Gastroesophageal sphincter (tissue), 4 donors: ENCODE measurements at regions not wholly inside any gene's neighbourhood (a gene's known extent, or its start where the extent isn't known, plus 50 kb on each side); places are given as distances from the start of the nearest gene placed in this dataset.
"Not testable (repeated sequence)": the region's sequence is repeated elsewhere in the genome, so short reads cannot be mapped to it uniquely, and the experiment has no call there.

Experiments
- ATAC-seq: fragments of 150-250 bp; one replicate; pipeline ENCODE4 v1.9.1; 2016; ENCODE audit warnings: mild to moderate bottlenecking, moderate library complexity
- H3K27ac ChIP-seq, 4 donors: fragments of 200-600 bp; sonication (generic) in 3 of 4; 1 replicate in 3 of 4; 2 replicates in 1 of 4; pipeline ENCODE4 v1.5.1; 2016 to 2019
- H3K27me3 ChIP-seq: fragments of 200-600 bp; sonication (generic); one replicate; pipeline ENCODE4 v1.5.1; 2019
- H3K36me3 ChIP-seq, 2 donors: fragments of 200-600 bp; sonication (generic); one replicate each; pipeline ENCODE4 v1.5.1; 2019; ENCODE audit warnings: control low read depth in 1 of 2
- H3K4me1 ChIP-seq, 3 donors: fragments of 200-600 bp; sonication (generic); 1 replicate in 2 of 3; 2 replicates in 1 of 3; pipeline ENCODE4 v1.5.1; 2016 to 2019; ENCODE audit warnings: control low read depth in 2 of 3
- H3K4me3 ChIP-seq, 2 donors: fragments of 200-600 bp; sonication (generic); one replicate each; pipeline ENCODE4 v1.5.1; 2019; ENCODE audit warnings: mild to moderate bottlenecking in 1 of 2, moderate library complexity in 1 of 2
- H3K9me3 ChIP-seq, 3 donors: fragments of 200-600 bp; sonication (generic); one replicate each; pipeline ENCODE4 v1.5.1; 2017 to 2019; ENCODE audit warnings: control low read depth in 2 of 3
- CTCF ChIP-seq, 4 experiments: fragments of 200-600 bp in 2 of 4; fragments of 450-650 bp in 2 of 4; sonication (generic) in 1 of 4; IDR thresholded peaks; one replicate each; pipeline ENCODE4 v1.5.1; 2017 to 2019; ENCODE audit warnings: antibody characterized with exemption in 4 of 4, mild to moderate bottlenecking in 2 of 4, moderate library complexity in 2 of 4
- EP300 ChIP-seq: sonication (generic); formaldehyde crosslinking; IDR thresholded peaks from one replicate; pipeline ENCODE4 v1.6.1; 2017; ENCODE audit warnings: antibody characterized with exemption, mild to moderate bottlenecking
- POLR2A ChIP-seq, 2 donors: fragments of 450-650 bp; IDR thresholded peaks; one replicate each; pipeline ENCODE4 v1.6.1; 2017; ENCODE audit warnings: antibody characterized with exemption in 2 of 2, mild to moderate bottlenecking in 2 of 2, moderate library complexity in 1 of 2
- POLR2AphosphoS5 ChIP-seq: sonication (generic); formaldehyde crosslinking; IDR thresholded peaks from one replicate; pipeline ENCODE4 v1.6.1; 2017; ENCODE audit warnings: antibody characterized with exemption
- WGBS, 2 donors: methylation state at CpG; one replicate each; pipeline ENCODE4 v1.1.5; 2018; ENCODE audit warnings: low coverage in 1 of 2; 5-methylcytosine and 5-hydroxymethylcytosine counted together

- 0% methylated on average over 1 of the region's 1 CpG; no CpG with 5 or more reads in 1 of the 2 donors for WGBS, 2 donors
Measured at GRCh38 chr5:30498972-30499371, 694.5 kb upstream of the CDH6 start.

GRCh38 chr5:30498509-30498908, 695.0 kb upstream of the CDH6 start:
- not testable (repeated sequence) for ATAC-seq, H3K36me3 ChIP-seq, H3K4me1 ChIP-seq, H3K9me3 ChIP-seq, H3K27me3 ChIP-seq, H3K4me3 ChIP-seq, H3K27ac ChIP-seq
- WGBS, 2 donors: 58 to 67% methylated on average over 3 of the region's 3 CpGs

More at GRCh38 chr5:30498972-30499371, 694.5 kb upstream of the CDH6 start:
- no peak for ATAC-seq
- H3K27me3 ChIP-seq: no peaks in the 10 kb centered on the region
- H3K4me1 ChIP-seq: no peaks in the 10 kb centered on the region
- no peak overlapping the region for H3K27ac ChIP-seq
- H3K9me3 ChIP-seq: no peaks in the 10 kb centered on the region
- TF ChIP-seq EP300 (no peak), POLR2AphosphoS5 (no peak), CTCF (IDR thresholded peaks at IDR 0.05) (no peak), POLR2A (IDR thresholded peaks at IDR 0.05) (no peak)
- H3K4me3 ChIP-seq: no peak overlapping the region
- no peaks in the 10 kb centered on the region for H3K36me3 ChIP-seq

- not testable (repeated sequence) for H3K27me3 ChIP-seq, ATAC-seq, H3K4me1 ChIP-seq, H3K4me3 ChIP-seq, H3K36me3 ChIP-seq, H3K9me3 ChIP-seq, H3K27ac ChIP-seq
- WGBS, 2 donors: 71% methylated on average over 1 of the region's 7 CpGs; no CpG with 5 or more reads in 1 of the 2 donors
Measured at GRCh38 chr5:30494113-30494512, 699.4 kb upstream of the CDH6 start.

GRCh38 chr5:30479104-30479503, 714.4 kb upstream of the CDH6 start:
- Histone ChIP-seq H3K27me3 (no peaks in the 10 kb centered on the region), H3K4me3 (no peak overlapping the region), H3K4me1 (no peaks in the 10 kb centered on the region), H3K9me3 (peaks cover 0 to 13% (median 0%) of the 10 kb centered on the region in 3 donors), H3K36me3 (no peaks in the 10 kb centered on the region), H3K27ac (no peak overlapping the region)
- ATAC-seq: no peak
- TF ChIP-seq EP300 (no peak), POLR2AphosphoS5 (no peak), POLR2A (IDR thresholded peaks at IDR 0.05) (no peak), CTCF (IDR thresholded peaks at IDR 0.05) (no peak)

GRCh38 chr5:30475429-30475828, 718.1 kb upstream of the CDH6 start:
- TF ChIP-seq CTCF (IDR thresholded peaks at IDR 0.05) (no peak), POLR2AphosphoS5 (no peak), EP300 (no peak), POLR2A (IDR thresholded peaks at IDR 0.05) (no peak)
- no peak overlapping the region for H3K4me3 ChIP-seq
- WGBS, 2 donors: 64 to 78% methylated on average over 2 to 4 of the region's 4 CpGs

GRCh38 chr5:30469691-30470090, 723.8 kb upstream of the CDH6 start:
- ATAC-seq: no peak
- H3K4me1 ChIP-seq: no peaks in the 10 kb centered on the region
- peaks cover 0 to 6% (median 0%) of the 10 kb centered on the region in 3 donors for H3K9me3 ChIP-seq
- no peak overlapping the region for H3K27ac ChIP-seq
- H3K36me3 ChIP-seq: no peaks in the 10 kb centered on the region
- H3K27me3 ChIP-seq: no peaks in the 10 kb centered on the region
- H3K4me3 ChIP-seq: no peak overlapping the region
- TF ChIP-seq POLR2A (IDR thresholded peaks at IDR 0.05): no peak
- no peak for TF ChIP-seq POLR2AphosphoS5
- no peak for TF ChIP-seq CTCF (IDR thresholded peaks at IDR 0.05)
- no peak for TF ChIP-seq EP300
- WGBS, 2 donors: 56 to 69% methylated on average over 7 of the region's 7 CpGs

More at GRCh38 chr5:30475429-30475828, 718.1 kb upstream of the CDH6 start:
- H3K9me3 ChIP-seq: peaks cover 0 to 13% (median 0%) of the 10 kb centered on the region in 3 donors
- H3K36me3 ChIP-seq: no peaks in the 10 kb centered on the region
- H3K27me3 ChIP-seq: no peaks in the 10 kb centered on the region
- H3K4me1 ChIP-seq: no peaks in the 10 kb centered on the region
- H3K27ac ChIP-seq: no peak overlapping the region
- no peak for ATAC-seq
